ENCODE measurements at regions not wholly inside any gene's neighbourhood (a gene's known extent, or its start where the extent isn't known, plus 50 kb on each side); places are given as distances from the start of the nearest gene placed in this dataset.

- Mint-ChIP-seq H3K4me3 (no peak overlapping the region), H3K4me1 (ENCODE audit: low read depth) (no peaks in the 10 kb centered on the region), H3K27ac (no peak overlapping the region), H3K27me3 (ENCODE audit: insufficient read depth) (peaks cover 5% of the 10 kb centered on the region), H3K9me3 (no peaks in the 10 kb centered on the region), H3K36me3 (ENCODE audit: low read depth) (no peaks in the 10 kb centered on the region)
- DNase-seq = no peak
- no peak for TF ChIP-seq CTCF (IDR thresholded peaks at IDR 0.05)
Observed at GRCh38 chr13:111449041-111449440, 128.6 kb downstream of the TEX29 start.

- H3K4me3 Mint-ChIP-seq = no peak overlapping the region
- DNase-seq = no peak
- H3K27ac Mint-ChIP-seq = no peak overlapping the region
- H3K36me3 Mint-ChIP-seq (ENCODE audit: low read depth) = no peaks in the 10 kb centered on the region
- no peaks in the 10 kb centered on the region for H3K4me1 Mint-ChIP-seq (ENCODE audit: low read depth)
- H3K9me3 Mint-ChIP-seq = peaks cover under 1% of the 10 kb centered on the region; the same call in 1 of the 2 replicates
- H3K27me3 Mint-ChIP-seq (ENCODE audit: insufficient read depth) = peaks cover 5% of the 10 kb centered on the region
- no peak for TF ChIP-seq CTCF (IDR thresholded peaks at IDR 0.05)
Observed at GRCh38 chr13:111451402-111451801, 131.0 kb downstream of the TEX29 start.

GRCh38 chr13:111456452-111457230 lies 136.2 kb downstream of the TEX29 start:
- no peak for TF ChIP-seq CTCF (IDR thresholded peaks at IDR 0.05)
- no peaks in the 10 kb centered on the region for H3K36me3 Mint-ChIP-seq (ENCODE audit: low read depth)
- DNase-seq = no peak
- H3K9me3 Mint-ChIP-seq = peaks cover 3% of the 10 kb centered on the region; the same call in 1 of the 2 replicates
- peaks cover 19% of the 10 kb centered on the region for H3K27me3 Mint-ChIP-seq (ENCODE audit: insufficient read depth)
- no peak overlapping the region for H3K27ac Mint-ChIP-seq
- H3K4me1 Mint-ChIP-seq (ENCODE audit: low read depth) = no peaks in the 10 kb centered on the region
- no peak overlapping the region for H3K4me3 Mint-ChIP-seq

GRCh38 chr13:111458001-111458531 lies 137.6 kb downstream of the TEX29 start:
- DNase-seq = no peak
- H3K9me3 Mint-ChIP-seq = peaks cover 3% of the 10 kb centered on the region; the same call in 1 of the 2 replicates
- H3K4me1 Mint-ChIP-seq (ENCODE audit: low read depth) = no peaks in the 10 kb centered on the region
- H3K27ac Mint-ChIP-seq = no peak overlapping the region
- no peaks in the 10 kb centered on the region for H3K36me3 Mint-ChIP-seq (ENCODE audit: low read depth)
- no peak for TF ChIP-seq CTCF (IDR thresholded peaks at IDR 0.05)
- H3K27me3 Mint-ChIP-seq (ENCODE audit: insufficient read depth) = peaks cover 23% of the 10 kb centered on the region
- no peak overlapping the region for H3K4me3 Mint-ChIP-seq

GRCh38 chr13:111458739-111459138 lies 138.3 kb downstream of the TEX29 start:
- peaks cover 3% of the 10 kb centered on the region; the same call in 1 of the 2 replicates for H3K9me3 Mint-ChIP-seq
- H3K27me3 Mint-ChIP-seq (ENCODE audit: insufficient read depth) = peaks cover 23% of the 10 kb centered on the region
- TF ChIP-seq CTCF (IDR thresholded peaks at IDR 0.05) = no peak
- no peak overlapping the region for H3K27ac Mint-ChIP-seq
- DNase-seq = no peak
- H3K4me1 Mint-ChIP-seq (ENCODE audit: low read depth) = no peaks in the 10 kb centered on the region
- no peaks in the 10 kb centered on the region for H3K36me3 Mint-ChIP-seq (ENCODE audit: low read depth)
- no peak overlapping the region for H3K4me3 Mint-ChIP-seq
